Stimulated activated effector memory CD8-positive, alpha-beta T cell treated with anti-CD3 and anti-CD28 coated beads, Interleukin-12 subunit alpha, Interleukin-12 subunit beta, amount 100 ng/mL, for 72 hours (primary cell): ENCODE measurements at regions not wholly inside any gene's neighbourhood (a gene's known extent, or its start where the extent isn't known, plus 50 kb on each side); places are given as distances from the start of the nearest gene placed in this dataset.
"Not testable (repeated sequence)": the region's sequence is repeated elsewhere in the genome, so short reads cannot be mapped to it uniquely, and the experiment has no call there.

ENCODE experiments used
- ATAC-seq: fragments of 150-1000 bp; cut with Tn5 transposase; 2 replicates; pipeline ENCODE4 v1.10.0; 2021
- DNase-seq, 2 donors: peaks; one replicate each; pipeline ENCODE4 v3.0.0; 2021 to 2022; ENCODE audit warnings: low spot score in 2 of 2
- H3K27ac Mint-ChIP-seq: one replicate; pipeline ENCODE4 v1.8.0; 2022; ENCODE audit warnings: mild to moderate bottlenecking, mixed read lengths
- H3K36me3 Mint-ChIP-seq: one replicate; pipeline ENCODE4 v1.8.0; 2022; ENCODE audit warnings: mild to moderate bottlenecking, mixed read lengths
- H3K4me1 Mint-ChIP-seq: one replicate; pipeline ENCODE4 v1.8.0; 2022; ENCODE audit warnings: mixed read lengths
- H3K4me3 Mint-ChIP-seq: one replicate; pipeline ENCODE4 v1.8.0; 2022; ENCODE audit warnings: mild to moderate bottlenecking, mixed read lengths
- H3K9me3 Mint-ChIP-seq: one replicate; pipeline ENCODE4 v1.8.0; 2022; ENCODE audit warnings: mixed read lengths

- not testable (repeated sequence) for ATAC-seq, H3K4me3 Mint-ChIP-seq, H3K27ac Mint-ChIP-seq, DNase-seq, H3K4me1 Mint-ChIP-seq, H3K36me3 Mint-ChIP-seq, H3K9me3 Mint-ChIP-seq
These were observed 52.7 kb downstream of the CTAGE6 start for GRCh38 chr7:143704813-143705212.

GRCh38 chr7:143700759-143701699, 56.5 kb downstream of the CTAGE6 start:
- peak; percentile 99 for ATAC-seq
- H3K4me3 Mint-ChIP-seq, H3K4me1 Mint-ChIP-seq, H3K27ac Mint-ChIP-seq, DNase-seq, H3K36me3 Mint-ChIP-seq, H3K9me3 Mint-ChIP-seq: not testable (repeated sequence)
